K562 (cell line): ENCODE measurements at regions not wholly inside any gene's neighbourhood (a gene's known extent, or its start where the extent isn't known, plus 50 kb on each side); places are given as distances from the start of the nearest gene placed in this dataset.

ENCODE experiments used
- ATAC-seq: fragments of 200-7000 bp; cut with Tn5 transposase; 3 replicates; pipeline ENCODE4 v1.9.1; 2020; ENCODE audit warnings: moderate library complexity
- BruUV-seq: library from RNA; stranded (reverse); fragments of 400-500 nt; replicated peaks from 2 replicates; lab custom pipeline; 2021; lab: Mats Ljungman, UMichigan
- CTCF ChIA-PET: fragments of 300-600 bp; formaldehyde crosslinking; extraction: SDS; loops from one replicate; lab custom pipeline; 2021; ENCODE audit warnings: low intra/inter-chr PET ratio; lab: Yijun Ruan, JAX
- POLR2A ChIA-PET: fragments of 300-600, 350-650 bp; sonication (Branson Sonifier 250); formaldehyde crosslinking; extraction: SDS; loops from one replicate; lab custom pipeline; 2021; ENCODE audit warnings: antibody characterized with exemption, inconsistent platforms; lab: Yijun Ruan, JAX
- DNase-seq, 4 experiments: peaks; one replicate each; pipeline versions ENCODE4 v3.0.0 to v3.0.0-alpha.2; 2011 to 2018; ENCODE audit warnings: low spot score in 3 of 4, mixed read lengths in 3 of 4; ENCODE audit errors: extremely low read depth in 1 of 4
- FAIRE-seq: peaks from 2 replicates; lab custom pipeline; 2011; peaks lifted over from hg19 to GRCh38; lab: Jason Lieb, UNC
- H2AFZ ChIP-seq: 2 replicates; pipeline ENCODE4 v1.6.0; 2011; ENCODE audit warnings: low read depth, low read length, control low read depth, inconsistent platforms
- H3K27ac ChIP-seq: fragments of 200-600 bp; 3 replicates; pipeline ENCODE4 v1.8.0; 2011; ENCODE audit warnings: low read depth, mild to moderate bottlenecking, control low read depth, inconsistent platforms, low read length, moderate library complexity, mixed read lengths; ENCODE audit errors: extremely low read depth
- H3K27me3 ChIP-seq, 2 experiments: fragments of 300-600 bp in 1 of 2; 2 replicates in 1 of 2; 3 replicates in 1 of 2; pipeline versions ENCODE4 v1.6.0 to v1.8.0; 2011; ENCODE audit warnings: inconsistent platforms in 2 of 2, low read length in 2 of 2, mild to moderate bottlenecking in 1 of 2, mixed read lengths in 1 of 2, moderate library complexity in 1 of 2; ENCODE audit not compliant: control insufficient read depth in 2 of 2, insufficient read depth in 2 of 2
- H3K36me3 ChIP-seq: fragments of 300-600 bp; 3 replicates; pipeline ENCODE4 v1.8.0; 2011; ENCODE audit warnings: mild to moderate bottlenecking, low read length, inconsistent platforms; ENCODE audit not compliant: control insufficient read depth, insufficient read depth
- H3K4me1 ChIP-seq, 2 experiments: fragments of 200-600 bp in 1 of 2; replicated peaks in 1 of 2; 2 replicates in 1 of 2; 3 replicates in 1 of 2; pipeline versions ENCODE4 v1.5.1 to v1.8.0; 2011; ENCODE audit warnings: inconsistent platforms in 2 of 2, low read length in 2 of 2, mild to moderate bottlenecking in 1 of 2, mixed read lengths in 1 of 2, moderate library complexity in 1 of 2; ENCODE audit not compliant: control insufficient read depth in 2 of 2, insufficient read depth in 2 of 2
- H3K4me2 ChIP-seq: 2 replicates; pipeline ENCODE4 v1.6.1; 2011; ENCODE audit warnings: low read length, control low read depth, inconsistent platforms, mixed read lengths; ENCODE audit not compliant: insufficient read depth
- H3K4me3 ChIP-seq: fragments of 200-600 bp; sonication (generic), shearing (Covaris generic); 2 replicates; pipeline ENCODE4 v1.5.1; 2016; ENCODE audit warnings: control low read depth, inconsistent platforms
- H3K79me2 ChIP-seq: fragments of 200-600 bp; 3 replicates; pipeline ENCODE4 v1.8.0; 2011; ENCODE audit warnings: low read length, inconsistent platforms; ENCODE audit not compliant: control insufficient read depth, insufficient read depth
- H3K9ac ChIP-seq, 2 experiments: 2 replicates each; pipeline versions ENCODE4 v1.6.0 to v1.6.1; 2011; ENCODE audit warnings: low read depth in 2 of 2, low read length in 2 of 2, control low read depth in 1 of 2, inconsistent platforms in 1 of 2, mild to moderate bottlenecking in 1 of 2, mixed read lengths in 1 of 2; ENCODE audit not compliant: insufficient read depth in 1 of 2
- H3K9me1 ChIP-seq: one replicate; pipeline ENCODE4 v1.6.0; 2011; ENCODE audit warnings: inconsistent platforms, mild to moderate bottlenecking, low read length, moderate library complexity; ENCODE audit not compliant: control insufficient read depth, insufficient read depth
- H3K9me3 ChIP-seq: replicated peaks from 2 replicates; pipeline ENCODE4 v1.5.1; 2011; ENCODE audit warnings: low read depth, low read length, inconsistent platforms; ENCODE audit not compliant: control insufficient read depth, insufficient read depth
- H4K20me1 ChIP-seq: replicated peaks from 2 replicates; pipeline ENCODE4 v1.6.1; 2011; ENCODE audit warnings: low read length, inconsistent platforms, mixed read lengths; ENCODE audit not compliant: control insufficient read depth, insufficient read depth
- CHCHD3 ChIP-seq: fragments of 250-450 bp; sonication (Bioruptor Pico); IDR thresholded peaks from 2 replicates; pipeline ENCODE4 v2.1.2; 2022; ENCODE audit warnings: mild to moderate bottlenecking
- CSDE1 ChIP-seq, 2 experiments: fragments of 450-650 bp; IDR thresholded peaks; 2 replicates each; pipeline ENCODE4 v1.6.1; 2016; ENCODE audit warnings: mild to moderate bottlenecking in 1 of 2
- HMG20B ChIP-seq: fragments of 250-450 bp; sonication (Bioruptor Pico); IDR thresholded peaks from 2 replicates; pipeline ENCODE4 v1.5.0; 2021; ENCODE audit warnings: mild to moderate bottlenecking
- KLF1 ChIP-seq: fragments of 450-650 bp; IDR thresholded peaks from 2 replicates; pipeline ENCODE4 v1.6.1; 2016; ENCODE audit warnings: missing genetic modification characterization, missing compliant biosample characterization
- MYC ChIP-seq, 2 experiments: fragments of 250-450 bp in 1 of 2; sonication (Bioruptor Pico) in 1 of 2; IDR thresholded peaks; 2 replicates each; pipeline versions ENCODE4 v1.5.1 to v1.6.1; 2012 to 2021; ENCODE audit warnings: low read depth in 2 of 2, borderline replicate concordance in 1 of 2, improper control_type of control experiment in 1 of 2, low read length in 1 of 2, mild to moderate bottlenecking in 1 of 2, moderate library complexity in 1 of 2
- NFATC3 ChIP-seq: fragments of 450-650 bp; IDR thresholded peaks from 2 replicates; pipeline ENCODE4 v1.6.1; 2017; ENCODE audit warnings: mild to moderate bottlenecking
- PBX2 ChIP-seq, 2 experiments: IDR thresholded peaks in 1 of 2; conservative IDR thresholded peaks in 1 of 2; 2 replicates each; pipeline ENCODE4 v1.6.1; 2016; ENCODE audit warnings: low read depth in 2 of 2, mild to moderate bottlenecking in 1 of 2, missing compliant biosample characterization in 1 of 2, missing genetic modification characterization in 1 of 2, moderate library complexity in 1 of 2
- RBM34 ChIP-seq: fragments of 200-400 bp; formaldehyde crosslinking; IDR thresholded peaks from 2 replicates; pipeline ENCODE4 v1.6.1; 2018; ENCODE audit warnings: low read length, borderline replicate concordance; ENCODE audit not compliant: insufficient read depth
- SETDB1 ChIP-seq: IDR thresholded peaks from one replicate; pipeline ENCODE4 v1.6.1; 2012; ENCODE audit warnings: low read length, control low read depth, inconsistent platforms
- SNAPC5 ChIP-seq: fragments of 250-450 bp; sonication (Bioruptor Pico); IDR thresholded peaks from 2 replicates; pipeline ENCODE4 v1.8.0; 2021; ENCODE audit warnings: moderate library complexity, mild to moderate bottlenecking, inconsistent platforms
- THAP12 ChIP-seq: fragments of 250-450 bp; sonication (Bioruptor Pico); IDR thresholded peaks from 2 replicates; pipeline ENCODE4 v1.9.0; 2021; ENCODE audit warnings: mild to moderate bottlenecking, inconsistent platforms
- TRIM28 ChIP-seq: fragments of 450-650 bp; IDR thresholded peaks from 2 replicates; pipeline ENCODE4 v1.6.1; 2017
- ZBTB26 ChIP-seq: fragments of 450-650 bp; formaldehyde crosslinking; IDR thresholded peaks from 2 replicates; pipeline ENCODE4 v1.4.0; 2022; ENCODE audit warnings: missing genetic modification characterization
- ZNF324 ChIP-seq: fragments of 250-450 bp; sonication (Bioruptor Pico); IDR thresholded peaks from 2 replicates; pipeline ENCODE4 v1.4.0; 2020; ENCODE audit warnings: mild to moderate bottlenecking
- ZNF398 ChIP-seq: fragments of 250-450 bp; sonication (Bioruptor Pico); IDR thresholded peaks from 2 replicates; pipeline ENCODE4 v1.8.0; 2021; ENCODE audit warnings: moderate library complexity, mild to moderate bottlenecking, inconsistent platforms
- ZSCAN29 ChIP-seq: fragments of 450-650 bp; IDR thresholded peaks from 2 replicates; pipeline ENCODE4 v1.6.1; 2017
- WGBS: fragments of 100-300 bp; shearing (Covaris generic); methylation state at CpG from one replicate; pipeline ENCODE4 v1.1.6; 2016; ENCODE audit warnings: low coverage, mixed read lengths; ENCODE audit not compliant: insufficient coverage; ENCODE audit errors: missing lambda C conversion rate; 5-methylcytosine and 5-hydroxymethylcytosine counted together
- in situ Hi-C: fragments of 300-500 bp; cut with MboI; formaldehyde crosslinking; loops from 4 replicates; pipeline ENCODE4 v1.15.0; 2018; ENCODE audit warnings: inconsistent platforms, mixed read lengths
- intact Hi-C: fragments of 100-400 bp; cut with micrococcal nuclease; formaldehyde crosslinking; loops from 2 replicates; pipeline ENCODE4 v1.14.2; 2022

- H3K27me3 ChIP-seq: no peaks in the 10 kb centered on the region
- H3K4me1 ChIP-seq: no peaks in the 10 kb centered on the region
- H4K20me1 ChIP-seq: no peaks in the 10 kb centered on the region
- FAIRE-seq: no peak
- DNase-seq: no peak
- intact Hi-C loops: no loop called here
- H3K9me3 ChIP-seq: no peaks in the 10 kb centered on the region
- TF ChIP-seq ZNF398 (CRISPR knock-in tag) (no peak), SNAPC5 (CRISPR knock-in tag) (no peak), PBX2 (CRISPR knock-in tag; IDR thresholded peaks at IDR 0.05; ENCODE audit: low read depth) (no peak), PBX2 (tag; conservative IDR thresholded peaks at IDR 0.05; ENCODE audit: low read depth) (no peak), SETDB1 (no peak), CHCHD3 (no peak), ZBTB26 (no peak), MYC (IDR thresholded peaks at IDR 0.05; ENCODE audit: low read depth, low read length) (no peak), MYC (CRISPR knock-in tag; IDR thresholded peaks at IDR 0.05; ENCODE audit: borderline replicate concordance, low read depth) (no peak), ZNF324 (CRISPR knock-in tag) (no peak), TRIM28 (no peak), THAP12 (CRISPR knock-in tag) (no peak), NFATC3 (no peak), CSDE1 (IDR thresholded peaks at IDR 0.05) (no peak), KLF1 (no peak), ZSCAN29 (no peak), HMG20B (CRISPR knock-in tag) (no peak), RBM34 (no peak)
- no peaks in the 10 kb centered on the region for H3K36me3 ChIP-seq
- WGBS: 5% methylated on average over 3 of the region's 3 CpGs
- no peak overlapping the region for H2AFZ ChIP-seq
- BruUV-seq: no TSS peak
- in situ Hi-C loops: no loop called here
- POLR2A ChIA-PET: no interaction called here
- no peaks in the 10 kb centered on the region for H3K79me2 ChIP-seq
- no peak for ATAC-seq
- CTCF ChIA-PET: no interaction called here
- no peak overlapping the region for H3K4me3 ChIP-seq
- no peak overlapping the region for H3K4me2 ChIP-seq
- no peak overlapping the region for H3K27ac ChIP-seq
- no peaks in the 10 kb centered on the region for H3K9me1 ChIP-seq
- H3K9ac ChIP-seq: no peak overlapping the region
Measured at GRCh38 chr3:144185276-144185675, 213.7 kb downstream of the DIPK2A start.
